Ectodermal cell (in vitro differentiated cells): ENCODE measurements at regions not wholly inside any gene's neighbourhood (a gene's known extent, or its start where the extent isn't known, plus 50 kb on each side); places are given as distances from the start of the nearest gene placed in this dataset.

Experiments
- H3K27ac ChIP-seq: 2 replicates; pipeline ENCODE4 v1.7.0; 2013; ENCODE audit warnings: mild to moderate bottlenecking, low read depth, low read length; ENCODE audit not compliant: insufficient read depth, poor library complexity, severe bottlenecking
- H3K27me3 ChIP-seq: 2 replicates; pipeline ENCODE4 v1.7.0; 2013; ENCODE audit warnings: mild to moderate bottlenecking, low read length; ENCODE audit not compliant: insufficient read depth, control insufficient read depth, poor library complexity, severe bottlenecking
- H3K36me3 ChIP-seq: one replicate; pipeline ENCODE4 v1.7.0; 2013; ENCODE audit warnings: low read length; ENCODE audit not compliant: control insufficient read depth, insufficient read depth
- H3K4me1 ChIP-seq: one replicate; pipeline ENCODE4 v1.7.0; 2013; ENCODE audit warnings: low read length; ENCODE audit not compliant: control insufficient read depth, insufficient read depth
- H3K4me3 ChIP-seq: 2 replicates; pipeline ENCODE4 v1.7.0; 2013; ENCODE audit warnings: low read depth, low read length, control low read depth; ENCODE audit not compliant: insufficient read depth
- H3K9me3 ChIP-seq: 2 replicates; pipeline ENCODE4 v1.7.0; 2013; ENCODE audit warnings: mild to moderate bottlenecking, low read length, moderate library complexity; ENCODE audit not compliant: control insufficient read depth
- WGBS, 2 experiments: methylation state at CpG; one replicate each; pipeline ENCODE4 v1.1.7; 2013; ENCODE audit warnings: missing lambda C conversion rate in 2 of 2; 5-methylcytosine and 5-hydroxymethylcytosine counted together

GRCh38 chr4:107153956-107154355 is 117.8 kb upstream of the DKK2 start:
- no peaks in the 10 kb centered on the region for H3K27me3 ChIP-seq
- H3K9me3 ChIP-seq: no peaks in the 10 kb centered on the region
- H3K4me1 ChIP-seq: no peaks in the 10 kb centered on the region
- WGBS, 2 experiments: 43 to 56% methylated on average over 1 to 2 of the region's 2 CpGs
- H3K27ac ChIP-seq: no peak overlapping the region
- H3K36me3 ChIP-seq: no peaks in the 10 kb centered on the region
- H3K4me3 ChIP-seq: no peak overlapping the region

- Histone ChIP-seq H3K27me3 (no peaks in the 10 kb centered on the region), H3K27ac (no peak overlapping the region), H3K9me3 (no peaks in the 10 kb centered on the region), H3K4me3 (no peak overlapping the region), H3K4me1 (no peaks in the 10 kb centered on the region), H3K36me3 (no peaks in the 10 kb centered on the region)
- 55 to 70% methylated on average over 3 to 4 of the region's 4 CpGs for WGBS, 2 experiments
Measured at GRCh38 chr4:107153228-107153627, 117.1 kb upstream of the DKK2 start.

- Histone ChIP-seq H3K36me3 (no peaks in the 10 kb centered on the region), H3K4me1 (no peaks in the 10 kb centered on the region), H3K27ac (no peak overlapping the region), H3K27me3 (no peaks in the 10 kb centered on the region), H3K9me3 (no peaks in the 10 kb centered on the region), H3K4me3 (no peak overlapping the region)
- WGBS, 2 experiments: 75% methylated on average over 1 of the region's 1 CpG; no CpG with 5 or more reads in 1 of the 2 experiments
Measured at GRCh38 chr4:107151173-107151572, 115.1 kb upstream of the DKK2 start.

DNA sequence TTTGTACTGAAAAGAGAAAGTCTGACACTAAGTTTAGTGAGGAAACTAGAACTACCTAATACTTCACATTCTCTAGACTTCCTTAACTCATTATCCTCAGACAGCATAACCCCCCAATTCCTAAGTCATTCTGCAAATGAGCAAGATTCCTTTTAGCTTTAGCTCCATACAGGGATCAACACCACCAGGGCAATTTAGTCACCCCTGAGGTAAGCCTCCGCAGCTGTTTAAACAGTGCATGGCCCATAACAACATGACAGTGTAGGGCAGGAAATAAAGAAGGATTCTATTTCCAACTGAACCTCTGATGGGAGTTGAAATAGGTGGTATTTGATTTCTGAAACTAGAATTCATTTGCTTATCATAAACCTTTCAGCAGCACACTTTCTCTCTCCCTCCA is 112.8 kb upstream of the DKK2 start:
- WGBS, 2 experiments: 83 to 90% methylated on average over 1 of the region's 1 CpG

GRCh38 chr4:107147873-107148272 is 111.8 kb upstream of the DKK2 start:
- WGBS, 2 experiments: 100% methylated on average over 1 of the region's 1 CpG; no CpG with 5 or more reads in 1 of the 2 experiments
- Histone ChIP-seq H3K4me3 (no peak overlapping the region), H3K4me1 (no peaks in the 10 kb centered on the region), H3K36me3 (no peaks in the 10 kb centered on the region), H3K9me3 (no peaks in the 10 kb centered on the region), H3K27me3 (no peaks in the 10 kb centered on the region), H3K27ac (no peak overlapping the region)

More for the DNA sequence above, 112.8 kb upstream of the DKK2 start:
- Histone ChIP-seq H3K4me3 (no peak overlapping the region), H3K36me3 (no peaks in the 10 kb centered on the region), H3K27me3 (no peaks in the 10 kb centered on the region), H3K9me3 (no peaks in the 10 kb centered on the region), H3K27ac (no peak overlapping the region), H3K4me1 (no peaks in the 10 kb centered on the region)

- H3K9me3 ChIP-seq: no peaks in the 10 kb centered on the region
- WGBS, 2 experiments: 100% methylated on average over 1 of the region's 1 CpG
- no peak overlapping the region for H3K4me3 ChIP-seq
- H3K27ac ChIP-seq: no peak overlapping the region
- H3K4me1 ChIP-seq: no peaks in the 10 kb centered on the region
- H3K36me3 ChIP-seq: no peaks in the 10 kb centered on the region
- H3K27me3 ChIP-seq: no peaks in the 10 kb centered on the region
Measured at GRCh38 chr4:107138433-107138832, 102.3 kb upstream of the DKK2 start.

DNA sequence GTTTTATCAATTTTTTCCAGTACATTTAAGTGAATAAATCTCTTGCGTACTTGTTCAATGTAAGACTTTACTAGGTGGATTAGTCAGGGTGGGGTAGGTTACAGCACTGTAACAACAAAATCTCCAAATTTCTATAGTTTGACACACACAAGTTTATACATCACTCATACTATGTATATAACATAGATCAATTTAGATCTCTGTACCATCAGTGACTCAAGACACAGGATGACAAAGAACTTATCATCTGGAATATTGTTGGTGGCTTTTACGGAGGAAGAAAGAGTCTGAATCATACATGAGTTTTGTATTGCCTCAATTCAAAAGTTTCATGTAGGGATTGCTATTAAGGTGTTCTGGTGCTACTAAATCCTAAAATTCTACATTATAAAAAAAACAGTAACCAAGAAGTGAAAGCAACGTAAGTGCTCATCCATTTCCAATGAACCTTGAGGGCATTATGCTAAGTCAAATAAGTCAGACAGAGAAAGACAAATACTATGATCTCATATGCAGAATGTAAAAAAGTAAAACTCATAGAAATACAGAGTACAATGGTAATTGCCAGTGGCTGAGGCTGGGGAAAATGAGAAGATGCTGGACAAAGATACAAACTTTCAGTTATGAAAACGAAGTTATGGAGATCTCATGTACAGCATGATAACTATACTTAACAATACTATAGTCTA is 98.0 kb upstream of the DKK2 start:
- 97 to 100% methylated on average over 1 to 4 of the region's 4 CpGs for WGBS, 2 experiments
- Histone ChIP-seq H3K4me3 (no peak overlapping the region), H3K36me3 (no peaks in the 10 kb centered on the region), H3K27me3 (no peaks in the 10 kb centered on the region), H3K27ac (no peak overlapping the region), H3K4me1 (no peaks in the 10 kb centered on the region), H3K9me3 (no peaks in the 10 kb centered on the region)

DNA sequence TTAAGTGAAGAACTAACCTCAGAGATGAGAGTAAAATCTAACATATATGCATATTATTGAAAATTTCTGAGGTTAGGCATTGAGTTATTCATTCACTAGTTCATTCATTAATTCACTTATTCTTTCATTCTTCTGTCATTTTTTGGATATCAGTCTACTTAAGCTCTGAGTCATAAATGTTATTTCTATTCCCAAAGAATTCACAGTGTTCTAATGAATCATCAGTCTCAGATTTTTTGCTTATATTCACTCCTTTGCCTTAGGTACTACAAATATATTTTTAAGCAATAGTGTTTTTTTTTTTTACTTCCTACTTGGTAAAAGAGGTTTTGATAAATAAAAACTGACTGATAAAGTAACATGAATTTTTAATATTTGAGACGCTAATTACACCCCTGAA is 95.2 kb upstream of the DKK2 start:
- WGBS, 2 experiments: 88% methylated on average over 1 of the region's 1 CpG; no CpG with 5 or more reads in 1 of the 2 experiments
- Histone ChIP-seq H3K4me1 (no peaks in the 10 kb centered on the region), H3K4me3 (no peak overlapping the region), H3K27me3 (no peaks in the 10 kb centered on the region), H3K9me3 (no peaks in the 10 kb centered on the region), H3K36me3 (no peaks in the 10 kb centered on the region), H3K27ac (no peak overlapping the region)

DNA sequence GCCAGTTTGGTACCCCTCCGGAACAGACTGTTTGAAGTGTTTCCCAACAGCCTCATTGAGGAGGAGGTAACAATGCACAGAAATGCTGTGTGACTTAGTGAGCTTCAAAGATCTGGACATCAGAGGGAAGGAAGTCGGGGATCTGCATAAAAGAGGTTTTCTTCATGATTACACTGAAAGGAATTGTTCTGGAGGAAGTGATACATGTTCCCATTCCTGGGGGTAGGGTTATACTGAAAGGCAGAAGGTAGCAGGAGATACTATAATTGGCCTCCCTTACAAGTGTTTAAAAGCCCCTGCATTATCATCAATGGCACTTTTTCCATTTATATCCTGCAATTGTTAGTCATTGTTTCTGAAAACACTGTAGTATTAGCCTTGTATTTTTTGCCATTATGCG is 94.0 kb upstream of the DKK2 start:
- H3K27ac ChIP-seq: no peak overlapping the region
- WGBS, 2 experiments: 79% methylated on average over 3 of the region's 3 CpGs

DNA sequence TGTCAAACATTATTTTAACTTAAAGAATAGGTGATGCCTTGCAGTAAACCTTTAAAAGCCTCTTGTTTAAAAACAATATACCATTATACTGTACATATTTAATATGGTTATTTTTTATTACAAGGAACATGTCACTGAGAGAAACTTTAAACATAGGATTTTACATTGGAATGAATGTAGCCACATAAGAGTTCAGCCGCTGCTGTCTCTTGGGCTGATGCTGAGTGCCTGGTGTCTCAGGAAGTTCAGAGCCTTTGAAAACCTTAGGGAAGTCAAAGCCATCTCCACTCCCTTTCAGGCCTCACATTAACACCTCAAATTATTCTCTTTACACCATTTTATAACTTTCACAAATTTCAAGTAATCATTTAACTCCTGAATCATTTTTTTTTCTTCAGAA is 93.5 kb upstream of the DKK2 start:
- 80 to 90% methylated on average over 1 of the region's 1 CpG for WGBS, 2 experiments

More for the DNA sequence above, 94.0 kb upstream of the DKK2 start:
- no peaks in the 10 kb centered on the region for H3K9me3 ChIP-seq
- H3K4me3 ChIP-seq: no peak overlapping the region
- H3K4me1 ChIP-seq: no peaks in the 10 kb centered on the region
- no peaks in the 10 kb centered on the region for H3K27me3 ChIP-seq
- no peaks in the 10 kb centered on the region for H3K36me3 ChIP-seq

More for the DNA sequence above, 93.5 kb upstream of the DKK2 start:
- Histone ChIP-seq H3K27me3 (no peaks in the 10 kb centered on the region), H3K27ac (no peak overlapping the region), H3K36me3 (no peaks in the 10 kb centered on the region), H3K4me1 (no peaks in the 10 kb centered on the region), H3K4me3 (no peak overlapping the region), H3K9me3 (no peaks in the 10 kb centered on the region)
